ENCODE measurements at regions not wholly inside any gene's neighbourhood (a gene's known extent, or its start where the extent isn't known, plus 50 kb on each side); places are given as distances from the start of the nearest gene placed in this dataset.
"Not testable (repeated sequence)": the region's sequence is repeated elsewhere in the genome, so short reads cannot be mapped to it uniquely, and the experiment has no call there.

DNA sequence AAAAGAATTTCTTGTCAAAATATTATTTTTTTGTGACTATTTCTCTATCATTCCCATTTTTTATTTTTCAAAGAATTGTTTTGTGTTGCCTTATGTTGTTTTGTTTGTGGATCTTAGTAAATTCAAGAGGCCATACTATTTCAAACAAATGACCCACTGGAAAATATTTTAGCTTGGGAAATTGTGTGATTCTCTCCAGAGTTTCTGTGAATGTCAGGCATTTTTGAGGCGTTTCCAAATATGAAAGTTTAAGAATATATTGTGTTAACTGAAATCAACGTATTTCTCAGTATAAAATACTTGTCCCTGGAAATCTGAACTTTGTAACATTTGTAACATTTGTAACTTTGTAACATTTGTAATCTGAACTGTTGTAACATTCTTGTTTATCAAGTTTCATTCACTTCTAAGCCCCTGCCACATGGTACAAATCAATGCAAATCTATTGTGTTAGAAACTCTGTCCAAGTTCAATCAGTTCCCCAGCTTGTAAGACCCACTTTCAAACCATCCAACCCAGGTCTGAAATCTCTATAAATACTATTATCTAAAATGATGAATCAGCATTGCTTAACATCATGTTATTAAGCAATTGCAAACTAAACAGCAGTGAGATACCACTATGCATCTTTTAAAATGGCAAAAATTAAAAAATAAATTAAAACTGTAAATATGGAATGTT, 465.4 kb upstream of the GRID2 start:
- no peak overlapping the region for H3K4me3 ChIP-seq (ENCODE audit: low read length)
- DNase-seq (ENCODE audit: low read depth): no peak
- TF ChIP-seq, protein P1, sequence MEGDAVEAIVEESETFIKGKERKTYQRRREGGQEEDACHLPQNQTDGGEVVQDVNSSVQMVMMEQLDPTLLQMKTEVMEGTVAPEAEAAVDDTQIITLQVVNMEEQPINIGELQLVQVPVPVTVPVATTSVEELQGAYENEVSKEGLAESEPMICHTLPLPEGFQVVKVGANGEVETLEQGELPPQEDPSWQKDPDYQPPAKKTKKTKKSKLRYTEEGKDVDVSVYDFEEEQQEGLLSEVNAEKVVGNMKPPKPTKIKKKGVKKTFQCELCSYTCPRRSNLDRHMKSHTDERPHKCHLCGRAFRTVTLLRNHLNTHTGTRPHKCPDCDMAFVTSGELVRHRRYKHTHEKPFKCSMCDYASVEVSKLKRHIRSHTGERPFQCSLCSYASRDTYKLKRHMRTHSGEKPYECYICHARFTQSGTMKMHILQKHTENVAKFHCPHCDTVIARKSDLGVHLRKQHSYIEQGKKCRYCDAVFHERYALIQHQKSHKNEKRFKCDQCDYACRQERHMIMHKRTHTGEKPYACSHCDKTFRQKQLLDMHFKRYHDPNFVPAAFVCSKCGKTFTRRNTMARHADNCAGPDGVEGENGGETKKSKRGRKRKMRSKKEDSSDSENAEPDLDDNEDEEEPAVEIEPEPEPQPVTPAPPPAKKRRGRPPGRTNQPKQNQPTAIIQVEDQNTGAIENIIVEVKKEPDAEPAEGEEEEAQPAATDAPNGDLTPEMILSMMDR (IDR thresholded peaks at IDR 0.05; ENCODE audit: insufficient read depth, low read depth, low read length, missing control alignments): no peak

DNA sequence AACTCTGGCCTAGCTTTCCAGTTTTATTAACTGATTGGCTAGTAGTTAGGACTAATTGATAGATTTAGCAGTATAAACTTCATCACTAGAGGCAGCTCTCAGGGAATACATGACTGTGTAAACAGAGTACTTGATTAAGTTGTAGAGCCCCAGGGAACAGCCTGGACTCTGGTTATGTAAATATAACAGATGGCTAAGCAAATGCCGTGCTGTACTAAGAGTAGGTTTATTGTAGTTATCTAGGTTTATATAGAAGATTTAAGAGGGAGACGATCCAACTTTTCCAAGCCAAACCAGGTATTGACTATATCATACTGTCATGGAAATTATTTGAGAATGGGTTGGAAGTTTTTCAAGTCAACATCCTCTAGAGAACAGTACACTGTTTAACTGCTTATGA, 463.4 kb upstream of the GRID2 start:
- TF ChIP-seq, protein P1 (IDR thresholded peaks at IDR 0.05; ENCODE audit: insufficient read depth, low read depth, low read length, missing control alignments): no peak
- no peak for DNase-seq (ENCODE audit: low read depth)
- H3K4me3 ChIP-seq (ENCODE audit: low read length): no peak overlapping the region

DNA sequence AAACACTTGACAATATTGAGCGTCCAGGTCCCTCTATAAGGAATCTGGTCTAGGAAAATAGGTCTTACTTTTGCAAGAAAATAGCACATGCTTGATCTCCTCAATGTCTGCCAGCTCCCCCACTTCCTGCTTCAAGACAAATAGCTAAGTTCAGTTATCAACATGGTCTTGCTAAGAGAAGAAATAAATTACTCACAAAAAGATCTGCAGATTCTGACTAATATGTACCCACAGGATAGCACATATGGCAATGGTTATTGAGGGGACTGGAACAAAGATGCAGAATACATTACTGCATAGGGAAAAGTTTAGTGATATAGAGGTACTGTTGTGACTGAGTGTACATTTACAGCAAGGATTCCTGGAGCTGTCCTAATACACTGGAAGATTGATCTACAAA, 457.5 kb upstream of the GRID2 start:
- DNase-seq (ENCODE audit: low read depth): no peak
- no peak overlapping the region for H3K4me3 ChIP-seq (ENCODE audit: low read length)
- TF ChIP-seq, protein P1 (IDR thresholded peaks at IDR 0.05; ENCODE audit: insufficient read depth, low read depth, low read length, missing control alignments): no peak

DNA sequence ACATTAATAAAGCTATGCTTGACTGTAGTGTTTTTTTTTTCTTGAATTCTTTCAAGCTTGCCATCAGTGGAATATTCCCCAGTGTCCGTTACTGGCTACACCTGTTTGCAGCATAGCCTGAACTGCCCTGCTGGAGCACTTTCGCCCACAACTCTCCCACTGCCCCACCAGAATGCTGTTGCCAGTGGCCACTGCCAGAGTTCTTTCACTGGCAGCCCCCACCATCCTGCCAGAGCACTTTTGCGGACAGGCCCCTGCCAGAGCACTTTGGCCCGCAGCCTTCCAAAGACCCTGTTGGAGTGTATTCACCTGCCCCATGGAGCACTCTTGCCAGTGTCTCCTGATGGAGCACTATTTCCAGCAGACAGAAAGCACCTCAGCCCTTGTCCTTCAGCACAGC, 452.3 kb upstream of the GRID2 start:
- H3K4me3 ChIP-seq (ENCODE audit: low read length): no peak overlapping the region
- TF ChIP-seq, protein P1 (IDR thresholded peaks at IDR 0.05; ENCODE audit: insufficient read depth, low read depth, low read length, missing control alignments): no peak
- no peak for DNase-seq (ENCODE audit: low read depth)

DNA sequence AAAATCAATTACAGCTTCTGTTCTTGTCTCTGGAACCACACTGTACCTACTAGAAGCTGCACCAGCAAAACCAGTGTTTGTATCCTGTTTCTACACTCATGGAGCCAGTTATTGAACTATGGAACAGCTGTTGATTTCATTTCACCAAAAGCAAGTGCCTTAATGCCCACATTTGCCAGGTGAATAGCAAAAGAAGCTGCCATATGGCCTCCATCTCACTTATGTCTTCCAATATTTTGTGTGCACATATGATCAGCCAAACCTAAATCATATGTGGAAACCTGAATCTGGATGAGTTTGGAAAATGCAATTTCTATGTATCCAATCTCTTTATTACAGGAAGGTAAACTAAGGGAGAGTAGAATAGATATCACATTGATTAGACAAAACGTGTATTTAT, 415.8 kb upstream of the GRID2 start:
- DNase-seq (ENCODE audit: low read depth): no peak
- H3K4me3 ChIP-seq (ENCODE audit: low read length): no peak overlapping the region
- TF ChIP-seq, protein P1 (IDR thresholded peaks at IDR 0.05; ENCODE audit: insufficient read depth, low read depth, low read length, missing control alignments): no peak

DNA sequence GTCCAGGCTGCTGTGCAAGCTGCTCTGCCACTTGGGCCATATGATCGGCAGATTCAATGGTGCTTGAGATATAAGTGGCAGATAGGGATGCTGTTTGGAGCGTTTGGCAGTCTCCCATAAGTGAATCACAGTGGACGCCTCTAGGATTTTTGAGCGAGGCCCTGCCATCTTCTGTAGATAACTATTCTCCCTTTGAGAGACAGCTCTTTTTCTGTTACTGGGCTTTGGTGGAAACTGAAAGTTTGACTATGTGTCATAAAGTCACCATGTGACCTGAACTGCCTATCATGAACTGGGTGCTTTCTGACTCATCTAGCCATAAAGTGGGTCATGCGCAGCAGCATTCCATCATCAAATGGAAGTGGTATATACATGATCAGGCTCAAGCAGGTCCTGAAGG, 412.5 kb upstream of the GRID2 start:
- not testable (repeated sequence) for DNase-seq (ENCODE audit: low read depth); H3K4me3 ChIP-seq (ENCODE audit: low read length)

DNA sequence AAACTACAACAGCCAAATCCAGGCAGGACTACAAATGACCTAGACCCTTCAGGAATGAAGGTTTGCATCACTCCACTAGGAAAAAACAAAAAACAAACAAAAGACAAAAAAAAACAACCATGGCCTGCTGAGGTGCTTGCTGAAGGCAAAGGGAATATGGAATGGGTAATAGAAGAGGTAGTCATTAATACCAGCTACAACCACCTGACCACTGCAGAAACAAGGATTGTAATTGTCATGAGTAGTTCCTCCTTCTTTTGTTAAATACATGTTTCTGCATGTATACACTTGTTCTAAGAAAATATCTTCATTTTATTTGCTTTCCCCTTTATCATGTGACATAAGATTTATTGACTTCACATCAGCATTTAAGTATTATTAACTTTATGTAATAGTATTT, 409.8 kb upstream of the GRID2 start:
- peak; percentile 28 for DNase-seq (ENCODE audit: low read depth)
- H3K4me3 ChIP-seq (ENCODE audit: low read length): no peak overlapping the region
- TF ChIP-seq, protein P1 (IDR thresholded peaks at IDR 0.05; ENCODE audit: insufficient read depth, low read depth, low read length, missing control alignments): no peak

All from epithelial cell of esophagus (primary cell).